A549 (cell line): ENCODE measurements at regions not wholly inside any gene's neighbourhood (a gene's known extent, or its start where the extent isn't known, plus 50 kb on each side); places are given as distances from the start of the nearest gene placed in this dataset.

Experiments used
- ATAC-seq, 2 experiments: fragments of 200-7000 bp in 1 of 2; fragments of >200 bp in 1 of 2; cut with Nextera tagmentation in 1 of 2; cut with Tn5 transposase in 1 of 2; 3 replicates each; pipeline versions ENCODE4 v1.8.0 to v1.9.1; 2018 to 2020; ENCODE audit warnings: mild to moderate bottlenecking in 1 of 2, moderate library complexity in 1 of 2
- CTCF ChIA-PET: fragments of 300-600 bp; sonication (Branson Sonifier 250); formaldehyde crosslinking; extraction: SDS; loops from one replicate; lab custom pipeline; 2021; ENCODE audit warnings: antibody characterized with exemption, inconsistent platforms; lab: Yijun Ruan, JAX
- POLR2A ChIA-PET: fragments of 350-600 bp; formaldehyde crosslinking; extraction: SDS; loops from one replicate; lab custom pipeline; 2021; ENCODE audit warnings: antibody characterized with exemption, inconsistent platforms; lab: Yijun Ruan, JAX
- DNase-seq, 2 experiments: peaks; one replicate each; pipeline versions ENCODE4 v3.0.0 to v3.0.0-alpha.2; 2011 to 2016; ENCODE audit warnings: low read depth in 1 of 2, low spot score in 1 of 2
- FAIRE-seq: peaks from 2 replicates; lab custom pipeline; 2011; peaks lifted over from hg19 to GRCh38; lab: Jason Lieb, UNC
- H3K27ac ChIP-seq, 2 experiments: fragments of >200 bp; sonication (Bioruptor Twin); formaldehyde crosslinking; 3 replicates each; pipeline ENCODE4 v1.5.1; 2016 to 2017
- H3K4me1 ChIP-seq: fragments of >200 bp; sonication (Bioruptor Twin); formaldehyde crosslinking; 3 replicates; pipeline ENCODE4 v1.6.1; 2016
- H3K4me2 ChIP-seq: fragments of >200 bp; sonication (Bioruptor Twin); formaldehyde crosslinking; 3 replicates; pipeline ENCODE4 v1.6.1; 2016
- H3K4me3 ChIP-seq: fragments of >200 bp; sonication (Bioruptor Twin); formaldehyde crosslinking; 3 replicates; pipeline ENCODE4 v1.5.1; 2016
- H3K9me3 ChIP-seq: fragments of >200 bp; sonication (Bioruptor Twin); formaldehyde crosslinking; 3 replicates; pipeline ENCODE4 v1.6.1; 2016
- CBX8 ChIP-seq: fragments of 200-600 bp; sonication (generic); IDR thresholded peaks from 2 replicates; pipeline ENCODE4 v1.6.1; 2016
- CEBPB ChIP-seq, 2 experiments: fragments of >200 bp in 1 of 2; sonication (Bioruptor Twin) in 1 of 2; formaldehyde crosslinking in 1 of 2; IDR thresholded peaks; 2 replicates each; pipeline ENCODE4 v1.6.1; 2012 to 2016
- EHF ChIP-seq: fragments of 250-450 bp; sonication (Bioruptor Pico); IDR thresholded peaks from 2 replicates; pipeline ENCODE4 v1.5.0; 2020; ENCODE audit warnings: mild to moderate bottlenecking
- EHMT2 ChIP-seq: fragments of 200-600 bp; sonication (generic); IDR thresholded peaks from 2 replicates; pipeline ENCODE4 v1.6.1; 2016; ENCODE audit warnings: antibody characterized with exemption, low read depth, mild to moderate bottlenecking, moderate library complexity
- EP300 ChIP-seq, 2 experiments: fragments of >200 bp; sonication (Bioruptor Twin); formaldehyde crosslinking; IDR thresholded peaks; 2 replicates in 1 of 2; 3 replicates in 1 of 2; pipeline ENCODE4 v1.6.1; 2016 to 2017
- FOSB ChIP-seq: fragments of 250-450 bp; sonication (Bioruptor Pico); IDR thresholded peaks from 2 replicates; pipeline ENCODE4 v1.5.0; 2020; ENCODE audit warnings: mild to moderate bottlenecking, moderate library complexity
- HDAC2 ChIP-seq: fragments of 200-600 bp; sonication (generic); IDR thresholded peaks from 2 replicates; pipeline ENCODE4 v1.6.1; 2016
- HOXA7 ChIP-seq: fragments of 250-450 bp; sonication (Bioruptor Pico); IDR thresholded peaks from 2 replicates; pipeline ENCODE4 v1.5.0; 2020; ENCODE audit warnings: mild to moderate bottlenecking, moderate library complexity
- HOXB13 ChIP-seq: fragments of 250-450 bp; sonication (Bioruptor Pico); IDR thresholded peaks from 2 replicates; pipeline ENCODE4 v1.5.0; 2020; ENCODE audit warnings: low read depth, mild to moderate bottlenecking, moderate library complexity
- HOXB5 ChIP-seq: fragments of 250-450 bp; sonication (Bioruptor Pico); IDR thresholded peaks from 2 replicates; pipeline ENCODE4 v1.5.0; 2020; ENCODE audit warnings: mild to moderate bottlenecking, moderate library complexity
- JUNB ChIP-seq: fragments of >200 bp; sonication (Bioruptor Twin); formaldehyde crosslinking; IDR thresholded peaks from 2 replicates; pipeline ENCODE4 v1.6.1; 2016
- KDM1A ChIP-seq: fragments of 200-600 bp; sonication (generic); IDR thresholded peaks from 2 replicates; pipeline ENCODE4 v1.6.1; 2016; ENCODE audit warnings: low read depth, mild to moderate bottlenecking
- MYC ChIP-seq: IDR thresholded peaks from 2 replicates; pipeline ENCODE4 v1.6.1; 2012; ENCODE audit warnings: mild to moderate bottlenecking, inconsistent platforms, low read length, improper control_type of control experiment, borderline replicate concordance
- NFE2L2 ChIP-seq: fragments of 150-350 bp; conservative IDR thresholded peaks from 2 replicates; pipeline ENCODE4 v1.6.1; 2014; ENCODE audit warnings: low read length
- PHF8 ChIP-seq: fragments of 200-600 bp; sonication (generic); IDR thresholded peaks from 2 replicates; pipeline ENCODE4 v1.6.1; 2016; ENCODE audit warnings: low read depth, mild to moderate bottlenecking, antibody characterized with exemption, moderate library complexity, borderline replicate concordance
- TFCP2L1 ChIP-seq: fragments of 250-450 bp; sonication (Bioruptor Pico); IDR thresholded peaks from 2 replicates; pipeline ENCODE4 v1.5.0; 2021; ENCODE audit warnings: mild to moderate bottlenecking
- TP53 ChIP-seq: fragments of 250-450 bp; sonication (Bioruptor Pico); IDR thresholded peaks from 2 replicates; pipeline ENCODE4 v1.5.0; 2021; ENCODE audit warnings: mild to moderate bottlenecking, moderate library complexity
- WGBS: methylation state at CpG from one replicate; pipeline ENCODE4 v1.1.6; 2017; ENCODE audit errors: missing lambda C conversion rate; 5-methylcytosine and 5-hydroxymethylcytosine counted together
- TF ChIP-seq, protein P1 (sequence below): fragments of >200 bp; sonication (Bioruptor Twin); formaldehyde crosslinking; IDR thresholded peaks from 3 replicates; pipeline ENCODE4 v1.6.1; 2016
- TF ChIP-seq, protein P2 (sequence below): fragments of 150-350 bp; IDR thresholded peaks from 2 replicates; pipeline ENCODE4 v1.6.1; 2014; ENCODE audit warnings: low read depth, mild to moderate bottlenecking, low read length
- TF ChIP-seq, protein P3 (sequence below): fragments of >200 bp; sonication (Bioruptor Twin); formaldehyde crosslinking; IDR thresholded peaks from 2 replicates; pipeline ENCODE4 v1.6.1; 2016

DNA sequence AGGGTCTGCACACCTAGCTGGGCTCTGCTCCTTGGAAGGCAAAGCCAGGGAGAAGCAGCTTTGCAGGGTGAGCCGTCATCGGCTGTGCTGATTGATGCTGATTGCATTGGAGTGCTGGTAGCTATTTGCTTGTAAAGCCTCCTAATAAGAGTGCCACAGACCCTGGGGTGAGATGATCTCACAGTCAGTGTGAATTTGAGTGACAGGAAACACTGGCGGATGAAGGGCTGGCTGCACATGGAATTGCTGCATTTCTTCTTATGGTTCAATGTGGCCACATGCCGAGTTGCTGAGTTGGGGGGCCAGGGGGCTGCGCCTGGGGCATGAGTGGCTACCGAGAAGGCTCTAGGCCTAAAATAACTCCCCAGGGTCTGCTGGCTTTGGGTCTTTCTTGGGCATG is 138.2 kb upstream of the CACNA1E start:
- WGBS = 32% methylated on average over 6 of the region's 6 CpGs
- TF ChIP-seq NFE2L2 (no peak), JUNB (no peak), MYC (no peak), EP300 (IDR thresholded peaks at IDR 0.05) (no peak), PHF8 (no peak), HDAC2 (no peak), HOXA7 (CRISPR knock-in tag) (no peak), EHF (CRISPR knock-in tag) (no peak), CEBPB (IDR thresholded peaks at IDR 0.05) (no peak)
- TF ChIP-seq, protein P1, sequence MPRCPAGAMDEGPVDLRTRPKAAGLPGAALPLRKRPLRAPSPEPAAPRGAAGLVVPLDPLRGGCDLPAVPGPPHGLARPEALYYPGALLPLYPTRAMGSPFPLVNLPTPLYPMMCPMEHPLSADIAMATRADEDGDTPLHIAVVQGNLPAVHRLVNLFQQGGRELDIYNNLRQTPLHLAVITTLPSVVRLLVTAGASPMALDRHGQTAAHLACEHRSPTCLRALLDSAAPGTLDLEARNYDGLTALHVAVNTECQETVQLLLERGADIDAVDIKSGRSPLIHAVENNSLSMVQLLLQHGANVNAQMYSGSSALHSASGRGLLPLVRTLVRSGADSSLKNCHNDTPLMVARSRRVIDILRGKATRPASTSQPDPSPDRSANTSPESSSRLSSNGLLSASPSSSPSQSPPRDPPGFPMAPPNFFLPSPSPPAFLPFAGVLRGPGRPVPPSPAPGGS = no peak
- TF ChIP-seq, protein P2, sequence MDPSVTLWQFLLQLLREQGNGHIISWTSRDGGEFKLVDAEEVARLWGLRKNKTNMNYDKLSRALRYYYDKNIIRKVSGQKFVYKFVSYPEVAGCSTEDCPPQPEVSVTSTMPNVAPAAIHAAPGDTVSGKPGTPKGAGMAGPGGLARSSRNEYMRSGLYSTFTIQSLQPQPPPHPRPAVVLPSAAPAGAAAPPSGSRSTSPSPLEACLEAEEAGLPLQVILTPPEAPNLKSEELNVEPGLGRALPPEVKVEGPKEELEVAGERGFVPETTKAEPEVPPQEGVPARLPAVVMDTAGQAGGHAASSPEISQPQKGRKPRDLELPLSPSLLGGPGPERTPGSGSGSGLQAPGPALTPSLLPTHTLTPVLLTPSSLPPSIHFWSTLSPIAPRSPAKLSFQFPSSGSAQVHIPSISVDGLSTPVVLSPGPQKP = no peak
- TF ChIP-seq, protein P3, sequence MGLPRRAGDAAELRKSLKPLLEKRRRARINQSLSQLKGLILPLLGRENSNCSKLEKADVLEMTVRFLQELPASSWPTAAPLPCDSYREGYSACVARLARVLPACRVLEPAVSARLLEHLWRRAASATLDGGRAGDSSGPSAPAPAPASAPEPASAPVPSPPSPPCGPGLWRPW = no peak
- ATAC-seq (no peak), DNase-seq (no peak), FAIRE-seq (no peak)
- Histone ChIP-seq H3K27ac (no peak overlapping the region), H3K4me2 (no peak overlapping the region), H3K4me3 (no peak overlapping the region), H3K4me1 (no peaks in the 10 kb centered on the region), H3K9me3 (no peaks in the 10 kb centered on the region)
- POLR2A ChIA-PET = no interaction called here
- CTCF ChIA-PET = interaction anchor here (0.6 to 0.7 kb wide), 2 partner anchors 22 to 531 kb away, joined by 3 to 5 read pairs; no protein-coding TSS in a partner anchor

DNA sequence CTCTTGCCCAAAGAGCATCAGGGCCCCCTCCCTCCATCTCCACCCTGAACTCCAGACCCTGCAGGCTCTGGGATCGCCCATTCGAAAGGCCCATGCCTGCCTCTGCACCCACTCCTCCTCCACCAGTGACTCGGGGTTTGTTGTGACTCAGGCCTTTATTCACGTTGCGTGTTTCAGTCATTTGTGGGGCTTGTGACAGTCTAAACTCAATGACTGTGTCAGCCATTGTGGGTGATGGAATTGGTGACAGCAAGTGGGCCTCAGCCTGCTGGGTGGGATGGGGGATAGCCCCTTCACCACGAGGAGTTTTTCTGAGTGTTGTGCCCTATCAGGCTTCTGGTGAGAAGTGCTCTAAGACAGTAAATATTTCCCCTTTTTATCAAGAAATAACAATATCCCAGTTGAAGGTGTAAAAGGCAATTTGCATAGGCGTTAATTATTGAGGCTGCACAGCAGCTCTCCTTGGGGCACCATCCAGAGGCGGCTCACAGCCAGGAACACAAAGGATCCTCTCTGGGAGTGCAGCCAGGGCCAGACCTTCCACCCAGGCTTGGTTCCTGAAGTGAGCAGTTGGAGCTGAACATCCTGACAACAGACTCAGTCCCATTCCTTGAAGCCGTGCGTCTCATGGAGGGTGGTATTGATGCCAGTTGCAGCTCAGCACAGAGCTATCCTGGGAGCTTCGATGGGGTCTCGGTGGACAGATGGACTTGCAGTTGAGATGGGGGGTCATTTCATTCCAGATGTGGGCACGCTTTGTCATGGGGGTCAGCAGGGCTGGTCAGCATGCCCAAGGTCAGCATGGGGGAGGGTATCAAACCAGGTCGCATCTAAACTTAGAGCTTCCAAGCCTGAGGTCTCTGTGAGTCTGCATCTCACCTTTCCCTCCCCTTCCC is 135.6 kb upstream of the CACNA1E start:
- FAIRE-seq = no peak
- H3K27ac ChIP-seq = no peak overlapping the region
- H3K4me3 ChIP-seq = no peak overlapping the region
- no peak for TF ChIP-seq FOSB (CRISPR knock-in tag)
- TF ChIP-seq TP53 = no peak
- no peak for TF ChIP-seq HOXB5 (CRISPR knock-in tag)
- TF ChIP-seq TFCP2L1 = no peak
- no peak for TF ChIP-seq EHMT2
- no peaks in the 10 kb centered on the region for H3K4me1 ChIP-seq
- H3K9me3 ChIP-seq = no peaks in the 10 kb centered on the region
- ChIA-PET POLR2A (no interaction called here), CTCF (interaction anchor here (0.5 to 1.1 kb wide), 4 partner anchors 76 to 795 kb away, joined by 3 to 5 read pairs (median 4); no protein-coding TSS in a partner anchor)
- no peak overlapping the region for H3K4me2 ChIP-seq
- 29% methylated on average over 14 of the region's 14 CpGs for WGBS
- no peak for DNase-seq
- no peak for ATAC-seq

DNA sequence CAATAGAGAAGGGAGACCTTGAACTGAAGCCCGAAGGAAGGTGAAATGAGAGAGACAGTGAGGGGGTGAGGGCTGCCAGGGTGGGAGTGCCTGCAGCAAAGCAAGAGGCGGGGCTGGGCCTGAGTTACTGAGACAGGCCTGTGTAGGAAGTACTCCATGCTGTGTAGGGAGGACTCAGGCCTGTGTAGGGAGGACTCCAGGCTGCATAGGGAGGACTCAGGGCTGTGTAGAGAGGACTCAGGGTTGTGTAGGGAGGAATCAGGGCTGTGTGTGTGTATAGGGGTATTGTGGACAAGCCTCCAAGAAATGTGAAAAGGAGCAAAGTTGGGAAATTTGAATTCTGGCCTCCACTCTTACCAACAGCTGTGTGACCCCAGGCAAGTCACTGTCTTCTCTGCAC is 133.8 kb upstream of the CACNA1E start:
- FAIRE-seq = no peak
- POLR2A ChIA-PET = no interaction called here

More for the DNA sequence above, 133.8 kb upstream of the CACNA1E start:
- TF ChIP-seq MYC = no peak
- TF ChIP-seq CBX8 = no peak
- TF ChIP-seq KDM1A = no peak
- TF ChIP-seq HOXB13 (CRISPR knock-in tag) = no peak
- Histone ChIP-seq H3K27ac (no peak overlapping the region), H3K4me1 (no peaks in the 10 kb centered on the region), H3K9me3 (no peaks in the 10 kb centered on the region), H3K4me3 (no peak overlapping the region), H3K4me2 (no peak overlapping the region)
- CTCF ChIA-PET = no interaction called here
- ATAC-seq (no peak), DNase-seq (no peak)
- 35% methylated on average over 2 of the region's 2 CpGs for WGBS
